ENCODE measurements at regions not wholly inside any gene's neighbourhood (a gene's known extent, or its start where the extent isn't known, plus 50 kb on each side); places are given as distances from the start of the nearest gene placed in this dataset.

DNA sequence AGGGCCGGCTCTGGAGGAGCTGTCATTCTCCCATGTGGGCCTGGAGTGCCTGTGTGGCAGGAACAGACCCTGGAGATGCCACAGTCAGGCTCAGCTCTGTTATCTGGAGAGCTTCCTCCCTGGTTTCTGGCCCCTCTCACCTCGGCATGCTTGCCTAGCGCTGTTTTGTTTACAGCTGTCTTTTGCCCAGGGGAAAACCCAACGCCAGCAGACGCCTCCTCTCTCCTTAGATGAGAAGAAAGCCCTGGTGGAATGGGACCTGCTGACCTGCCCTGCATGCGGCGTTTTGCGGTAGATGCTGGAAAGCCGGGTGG lies 104.9 kb downstream of the CRYAA start:
- peak; percentile 51 for DNase-seq
- H3K27me3 ChIP-seq (ENCODE audit: control insufficient read depth, insufficient read depth, low read length) = peaks cover 30% of the 10 kb centered on the region
- peaks cover 49% of the 10 kb centered on the region for H3K4me1 ChIP-seq (ENCODE audit: control insufficient read depth, insufficient read depth, low read length)
- no peaks in the 10 kb centered on the region for H3K36me3 ChIP-seq (ENCODE audit: control insufficient read depth, insufficient read depth, low read length)
- no peak overlapping the region for H3K27ac ChIP-seq (ENCODE audit: low read length)
- no peak overlapping the region for H3K4me3 ChIP-seq (ENCODE audit: low read length)
- H3K9me3 ChIP-seq (replicated peaks; ENCODE audit: control insufficient read depth, low read depth, low read length) = no peaks in the 10 kb centered on the region
- WGBS (ENCODE audit: insufficient coverage) = 34% methylated on average over 9 of the region's 9 CpGs

DNA sequence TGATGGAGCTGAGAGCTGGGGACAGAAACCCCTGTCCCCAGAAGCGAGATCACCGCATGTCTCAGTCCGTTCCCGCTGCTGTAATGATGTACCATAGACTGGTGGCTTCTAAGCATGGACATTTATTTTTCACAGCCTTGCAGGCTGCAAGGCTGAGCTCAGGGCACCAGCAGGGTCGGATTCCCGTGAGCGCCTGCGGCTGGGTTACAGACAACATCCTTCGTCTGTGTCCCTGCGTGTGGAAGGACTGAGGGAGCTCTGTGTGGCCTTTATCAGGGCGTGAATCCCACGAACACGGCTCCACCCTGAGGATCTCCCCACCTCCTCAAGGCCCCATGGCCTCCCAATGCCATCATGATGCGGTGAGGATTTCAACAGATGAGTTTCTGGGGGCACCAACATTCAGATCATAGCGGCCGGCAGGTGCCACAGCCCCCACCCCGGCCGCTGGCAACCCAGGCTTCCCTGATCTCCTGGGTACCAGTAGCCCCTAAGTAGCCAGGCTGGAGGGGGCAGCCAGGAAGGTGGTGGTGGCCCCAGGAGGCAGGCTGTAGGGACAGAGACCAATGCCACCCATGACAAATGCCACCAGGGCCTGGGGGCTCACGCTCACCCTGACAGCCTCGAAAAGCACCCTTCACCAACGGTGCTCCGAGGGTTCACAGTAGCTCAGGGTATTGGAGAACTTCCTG lies 104.4 kb downstream of the CRYAA start:
- WGBS (ENCODE audit: insufficient coverage) = 87% methylated on average over 17 of the region's 22 CpGs
- Histone ChIP-seq H3K4me3 (ENCODE audit: low read length) (no peak overlapping the region), H3K27me3 (ENCODE audit: control insufficient read depth, insufficient read depth, low read length) (peaks cover 27% of the 10 kb centered on the region), H3K27ac (ENCODE audit: low read length) (no peak overlapping the region), H3K4me1 (ENCODE audit: control insufficient read depth, insufficient read depth, low read length) (peaks cover 46% of the 10 kb centered on the region), H3K36me3 (ENCODE audit: control insufficient read depth, insufficient read depth, low read length) (no peaks in the 10 kb centered on the region), H3K9me3 (replicated peaks; ENCODE audit: control insufficient read depth, low read depth, low read length) (no peaks in the 10 kb centered on the region)
- no peak for DNase-seq

DNA sequence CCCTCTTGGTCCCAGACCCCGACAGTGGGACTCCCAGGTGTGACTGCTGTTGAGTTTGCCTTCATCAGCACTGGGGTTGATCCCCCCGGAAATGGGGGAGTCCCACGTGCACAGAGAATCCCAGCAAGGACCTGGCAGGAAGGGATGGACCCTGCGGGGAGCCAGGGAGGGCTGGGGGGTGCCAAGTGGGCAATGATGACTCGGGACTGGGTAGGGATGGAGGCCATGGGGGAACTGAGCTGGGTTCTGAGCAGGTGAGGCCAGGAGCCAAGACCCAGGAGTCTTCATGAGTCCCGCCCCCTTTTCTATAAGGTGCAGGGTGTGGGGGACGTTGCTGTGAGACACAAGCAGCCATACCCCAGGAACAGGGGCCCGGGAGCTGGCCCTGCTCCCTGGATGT lies 103.8 kb downstream of the CRYAA start:
- WGBS (ENCODE audit: insufficient coverage) = 79% methylated on average over 7 of the region's 8 CpGs
- H3K36me3 ChIP-seq (ENCODE audit: control insufficient read depth, insufficient read depth, low read length) = no peaks in the 10 kb centered on the region
- H3K4me1 ChIP-seq (ENCODE audit: control insufficient read depth, insufficient read depth, low read length) = peaks cover 49% of the 10 kb centered on the region
- H3K4me3 ChIP-seq (ENCODE audit: low read length) = no peak overlapping the region
- no peaks in the 10 kb centered on the region for H3K9me3 ChIP-seq (replicated peaks; ENCODE audit: control insufficient read depth, low read depth, low read length)
- peaks cover 21% of the 10 kb centered on the region for H3K27me3 ChIP-seq (ENCODE audit: control insufficient read depth, insufficient read depth, low read length)
- DNase-seq = no peak
- H3K27ac ChIP-seq (ENCODE audit: low read length) = no peak overlapping the region

DNA sequence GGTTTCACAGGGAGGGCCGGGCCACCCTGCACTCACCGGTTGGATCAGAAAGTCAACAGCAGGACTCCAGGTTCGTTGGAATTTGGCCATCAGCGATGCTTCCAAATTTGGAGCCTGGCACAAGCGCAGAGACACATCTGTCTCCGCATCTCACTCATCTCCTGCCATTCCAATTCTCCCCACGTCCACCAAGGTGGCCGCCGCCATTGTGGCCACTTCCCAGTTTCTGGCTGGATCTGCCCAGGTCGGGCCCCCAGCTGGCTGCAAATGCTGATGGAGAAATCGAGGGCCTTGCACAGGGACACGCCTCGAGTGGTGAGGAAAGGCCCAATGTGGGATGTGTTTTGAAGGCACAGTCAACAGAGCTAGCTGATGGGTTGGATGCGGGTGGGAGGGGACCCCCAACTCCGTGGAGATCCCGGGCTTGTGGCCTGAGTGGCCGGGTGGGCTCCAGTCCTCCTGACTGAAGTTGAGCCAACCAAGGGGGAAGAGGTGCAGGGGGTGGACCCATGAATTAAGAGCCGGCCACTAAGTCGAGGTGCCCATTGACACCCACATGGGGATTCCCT lies 102.7 kb downstream of the CRYAA start:
- Histone ChIP-seq H3K27me3 (ENCODE audit: control insufficient read depth, insufficient read depth, low read length) (peaks cover 17% of the 10 kb centered on the region), H3K4me1 (ENCODE audit: control insufficient read depth, insufficient read depth, low read length) (peaks cover 56% of the 10 kb centered on the region), H3K4me3 (ENCODE audit: low read length) (no peak overlapping the region), H3K36me3 (ENCODE audit: control insufficient read depth, insufficient read depth, low read length) (no peaks in the 10 kb centered on the region), H3K9me3 (replicated peaks; ENCODE audit: control insufficient read depth, low read depth, low read length) (no peaks in the 10 kb centered on the region), H3K27ac (ENCODE audit: low read length) (no peak overlapping the region)
- WGBS (ENCODE audit: insufficient coverage) = 74% methylated on average over 9 of the region's 19 CpGs
- no peak for DNase-seq

DNA sequence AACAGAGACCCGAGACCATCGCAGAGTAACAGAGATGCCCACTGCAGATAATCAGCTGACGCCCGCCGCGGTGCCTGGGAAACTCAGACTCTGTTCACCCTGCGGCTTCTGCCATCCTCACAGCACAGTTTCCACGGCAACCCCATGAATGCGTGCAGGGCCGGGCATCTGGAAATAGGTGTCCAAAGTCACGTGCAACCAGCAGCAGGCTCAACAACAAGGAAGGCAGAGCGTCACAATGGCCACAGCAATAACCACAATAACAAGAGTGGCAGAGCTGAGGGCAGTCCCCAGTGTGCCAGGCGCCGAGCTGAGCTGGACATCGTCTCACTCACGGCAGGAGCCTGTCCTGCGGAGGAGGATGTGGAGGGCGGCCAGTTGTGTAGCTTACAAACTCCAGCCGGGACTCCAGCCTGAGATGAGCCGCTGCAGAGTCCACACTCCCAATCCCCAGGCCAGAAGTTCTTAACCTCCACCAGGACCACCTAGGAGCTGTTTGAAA lies 102.0 kb downstream of the CRYAA start:
- Histone ChIP-seq H3K27ac (ENCODE audit: low read length) (no peak overlapping the region), H3K27me3 (ENCODE audit: control insufficient read depth, insufficient read depth, low read length) (peaks cover 17% of the 10 kb centered on the region), H3K9me3 (replicated peaks; ENCODE audit: control insufficient read depth, low read depth, low read length) (no peaks in the 10 kb centered on the region), H3K4me3 (ENCODE audit: low read length) (no peak overlapping the region), H3K36me3 (ENCODE audit: control insufficient read depth, insufficient read depth, low read length) (no peaks in the 10 kb centered on the region), H3K4me1 (ENCODE audit: control insufficient read depth, insufficient read depth, low read length) (peaks cover 55% of the 10 kb centered on the region)
- no peak for DNase-seq
- WGBS (ENCODE audit: insufficient coverage) = 55% methylated on average over 14 of the region's 20 CpGs

DNA sequence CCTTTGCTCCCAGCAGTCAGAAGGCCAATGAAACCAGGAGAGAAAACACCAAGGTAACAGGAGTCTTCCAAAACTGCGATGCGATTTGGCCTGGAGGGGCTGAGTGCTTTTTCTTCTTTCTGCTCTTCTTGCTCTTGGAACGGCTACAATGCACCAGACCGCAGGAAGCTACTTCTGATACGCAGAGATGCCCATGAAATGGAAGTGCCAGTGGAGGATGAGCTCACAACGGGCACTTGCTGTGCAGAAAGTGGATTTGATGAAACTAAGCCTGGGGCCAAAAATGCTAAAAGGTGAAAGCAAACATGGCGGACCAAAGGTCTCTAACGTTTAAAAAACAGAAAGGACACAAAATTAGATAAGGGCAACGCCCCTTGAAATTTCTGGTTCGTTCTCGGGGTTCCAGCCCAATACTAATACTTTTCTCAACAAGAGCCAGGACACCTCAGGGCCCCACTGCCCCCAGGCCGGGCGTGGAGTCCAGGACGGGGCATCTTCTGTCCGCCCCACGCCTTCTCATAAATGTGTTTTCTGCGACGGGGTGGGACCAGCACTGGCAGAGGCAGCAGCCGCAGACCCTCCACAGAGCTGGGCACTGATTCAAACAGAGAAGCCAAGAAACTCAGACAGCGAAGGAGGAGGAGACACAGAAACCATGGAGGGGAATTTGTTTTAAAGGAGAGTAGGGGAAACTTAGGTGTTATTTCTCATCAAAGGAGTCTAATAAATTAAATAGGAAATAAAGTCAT lies 101.3 kb downstream of the CRYAA start:
- Histone ChIP-seq H3K36me3 (ENCODE audit: control insufficient read depth, insufficient read depth, low read length) (no peaks in the 10 kb centered on the region), H3K4me3 (ENCODE audit: low read length) (no peak overlapping the region), H3K4me1 (ENCODE audit: control insufficient read depth, insufficient read depth, low read length) (peaks cover 48% of the 10 kb centered on the region), H3K9me3 (replicated peaks; ENCODE audit: control insufficient read depth, low read depth, low read length) (no peaks in the 10 kb centered on the region), H3K27me3 (ENCODE audit: control insufficient read depth, insufficient read depth, low read length) (peaks cover 19% of the 10 kb centered on the region), H3K27ac (ENCODE audit: low read length) (no peak overlapping the region)
- peak; percentile 48 for DNase-seq
- 73% methylated on average over 17 of the region's 20 CpGs for WGBS (ENCODE audit: insufficient coverage)

DNA sequence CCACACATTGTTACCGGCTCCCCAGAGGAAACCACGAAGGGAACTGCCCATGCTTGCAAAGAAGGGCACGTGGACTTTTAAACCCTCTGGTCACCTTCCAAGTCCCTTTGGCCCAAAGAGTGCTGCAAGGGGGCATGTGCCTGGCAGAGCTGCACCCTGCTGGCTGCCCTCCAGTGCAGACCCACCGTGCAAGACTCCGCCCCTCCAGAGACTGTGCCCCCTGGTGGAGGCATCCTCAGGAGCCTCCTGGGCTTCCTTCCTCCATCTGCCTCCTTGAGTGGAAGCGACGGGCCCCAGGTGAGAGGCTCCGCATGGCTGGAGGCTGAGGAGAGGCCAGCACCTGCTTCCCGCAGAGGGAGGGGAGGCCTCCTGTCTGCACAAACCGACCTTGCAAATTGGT lies 100.6 kb downstream of the CRYAA start:
- WGBS (ENCODE audit: insufficient coverage) = 69% methylated on average over 7 of the region's 10 CpGs
- Histone ChIP-seq H3K36me3 (ENCODE audit: control insufficient read depth, insufficient read depth, low read length) (no peaks in the 10 kb centered on the region), H3K27ac (ENCODE audit: low read length) (no peak overlapping the region), H3K4me1 (ENCODE audit: control insufficient read depth, insufficient read depth, low read length) (peaks cover 42% of the 10 kb centered on the region), H3K27me3 (ENCODE audit: control insufficient read depth, insufficient read depth, low read length) (peaks cover 19% of the 10 kb centered on the region), H3K9me3 (replicated peaks; ENCODE audit: control insufficient read depth, low read depth, low read length) (no peaks in the 10 kb centered on the region), H3K4me3 (ENCODE audit: low read length) (no peak overlapping the region)
- DNase-seq = no peak

DNA sequence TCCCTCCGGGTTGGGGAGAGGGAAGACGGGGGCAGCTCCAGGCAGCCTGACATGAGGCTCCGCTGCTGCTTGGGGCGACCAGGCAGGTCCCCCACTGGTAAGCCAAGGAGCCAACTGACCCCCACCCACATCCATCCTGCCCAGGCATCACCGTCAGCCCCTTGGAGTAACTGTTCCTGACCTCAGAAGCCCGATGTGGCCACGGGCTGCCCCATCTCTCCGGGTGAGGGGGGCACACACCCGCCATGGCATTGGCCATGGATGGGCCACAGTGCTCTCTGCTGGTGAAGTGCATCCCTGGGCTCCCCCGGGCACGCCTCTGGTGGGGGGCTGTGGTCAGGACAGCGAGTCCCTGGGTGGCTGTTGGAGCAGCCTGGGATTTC lies 100.0 kb downstream of the CRYAA start:
- H3K36me3 ChIP-seq (ENCODE audit: control insufficient read depth, insufficient read depth, low read length) = no peaks in the 10 kb centered on the region
- H3K27ac ChIP-seq (ENCODE audit: low read length) = no peak overlapping the region
- WGBS (ENCODE audit: insufficient coverage) = 82% methylated on average over 6 of the region's 12 CpGs
- H3K27me3 ChIP-seq (ENCODE audit: control insufficient read depth, insufficient read depth, low read length) = peaks cover 14% of the 10 kb centered on the region
- H3K4me3 ChIP-seq (ENCODE audit: low read length) = no peak overlapping the region
- no peaks in the 10 kb centered on the region for H3K9me3 ChIP-seq (replicated peaks; ENCODE audit: control insufficient read depth, low read depth, low read length)
- peaks cover 35% of the 10 kb centered on the region for H3K4me1 ChIP-seq (ENCODE audit: control insufficient read depth, insufficient read depth, low read length)
- DNase-seq = no peak

DNA sequence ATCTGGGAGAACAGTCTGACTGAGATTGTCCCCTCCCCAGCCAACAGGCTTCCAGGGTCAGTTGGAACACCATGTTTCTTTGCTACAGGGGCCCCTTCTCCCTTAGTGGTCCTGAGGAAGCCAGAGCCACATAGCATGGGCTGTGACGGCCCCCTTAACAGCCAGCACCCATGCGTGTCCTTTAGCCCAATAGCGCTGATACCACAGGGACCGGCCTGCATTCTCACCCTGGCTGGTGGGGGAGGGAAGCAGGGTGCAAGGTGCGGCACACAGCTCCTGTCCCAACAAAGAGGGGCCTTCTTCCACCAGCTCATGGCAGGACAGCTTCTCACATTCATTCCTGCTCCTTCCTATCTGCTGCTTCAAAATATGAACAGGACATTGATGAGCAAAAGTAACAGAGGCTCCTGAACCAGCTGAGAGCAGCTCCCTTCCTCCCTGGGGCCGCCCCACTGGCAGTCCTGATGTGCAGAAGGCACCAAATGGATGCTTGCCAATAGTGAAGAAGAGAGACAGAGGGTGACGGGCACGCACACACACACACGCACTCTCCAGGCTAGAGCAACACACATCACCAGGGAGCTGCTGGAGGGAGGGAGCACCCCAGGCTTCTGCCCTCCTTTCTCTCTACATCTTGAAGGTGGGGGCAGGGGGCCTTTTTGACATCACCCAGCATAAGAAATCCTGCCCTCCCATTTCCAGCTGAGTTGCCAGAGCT lies 99.4 kb downstream of the CRYAA start:
- Histone ChIP-seq H3K4me3 (ENCODE audit: low read length) (no peak overlapping the region), H3K9me3 (replicated peaks; ENCODE audit: control insufficient read depth, low read depth, low read length) (no peaks in the 10 kb centered on the region), H3K27ac (ENCODE audit: low read length) (no peak overlapping the region), H3K4me1 (ENCODE audit: control insufficient read depth, insufficient read depth, low read length) (peaks cover 30% of the 10 kb centered on the region), H3K27me3 (ENCODE audit: control insufficient read depth, insufficient read depth, low read length) (peaks cover 9% of the 10 kb centered on the region), H3K36me3 (ENCODE audit: control insufficient read depth, insufficient read depth, low read length) (no peaks in the 10 kb centered on the region)
- WGBS (ENCODE audit: insufficient coverage) = 90% methylated on average over 2 of the region's 9 CpGs
- DNase-seq = no peak
